IMR-90 (cell line): ENCODE measurements at regions not wholly inside any gene's neighbourhood (a gene's known extent, or its start where the extent isn't known, plus 50 kb on each side); places are given as distances from the start of the nearest gene placed in this dataset.

Experiments used
- ATAC-seq: fragments of 200-7000 bp; cut with Tn5 transposase; 2 replicates; pipeline ENCODE4 v1.9.1; 2020; ENCODE audit warnings: low read depth, mild to moderate bottlenecking, moderate library complexity
- BruUV-seq: library from RNA; stranded (reverse); fragments of 400-500 nt; replicated peaks from 2 replicates; lab custom pipeline; 2021; lab: Mats Ljungman, UMichigan
- CTCF ChIA-PET: fragments of 300-600 bp; formaldehyde crosslinking; extraction: SDS; loops from one replicate; lab custom pipeline; 2021; ENCODE audit warnings: antibody characterized with exemption; lab: Yijun Ruan, JAX
- POLR2A ChIA-PET: fragments of 300-600 bp; sonication (Branson Sonifier 250); formaldehyde crosslinking; loops from one replicate; lab custom pipeline; 2022; ENCODE audit warnings: antibody characterized with exemption; ENCODE audit not compliant: unreplicated experiment; lab: Charles Lee
- DNase-seq: peaks from one replicate; pipeline ENCODE4 v3.0.0; 2013
- H2AFZ ChIP-seq: replicated peaks from 2 replicates; pipeline ENCODE3; 2013; ENCODE audit warnings: low read length, mild to moderate bottlenecking; ENCODE audit not compliant: poor library complexity
- H2AK5ac ChIP-seq: 2 replicates; pipeline ENCODE4 v1.6.1; 2013; ENCODE audit warnings: low read depth, low read length, inconsistent platforms
- H2AK9ac ChIP-seq: replicated peaks from 2 replicates; pipeline ENCODE3; 2013; ENCODE audit warnings: mild to moderate bottlenecking, low read depth, low read length, moderate library complexity; ENCODE audit not compliant: poor library complexity
- H2BK120ac ChIP-seq: 2 replicates; pipeline ENCODE4 v1.6.1; 2013; ENCODE audit warnings: low read depth, low read length, inconsistent platforms
- H2BK15ac ChIP-seq: 3 replicates; pipeline ENCODE4 v1.6.1; 2013; ENCODE audit warnings: low read depth, low read length, inconsistent platforms
- H2BK20ac ChIP-seq: 2 replicates; pipeline ENCODE4 v1.6.1; 2013; ENCODE audit warnings: low read depth, mild to moderate bottlenecking, inconsistent platforms, low read length, moderate library complexity
- H2BK5ac ChIP-seq: 2 replicates; pipeline ENCODE4 v1.6.1; 2013; ENCODE audit warnings: mild to moderate bottlenecking, low read depth, low read length, inconsistent platforms; ENCODE audit not compliant: poor library complexity, severe bottlenecking
- H3K14ac ChIP-seq: replicated peaks from 2 replicates; pipeline ENCODE4 v1.6.1; 2013; ENCODE audit warnings: low read depth, low read length, inconsistent platforms
- H3K18ac ChIP-seq: 2 replicates; pipeline ENCODE4 v1.6.1; 2013; ENCODE audit warnings: low read depth, low read length, control low read depth
- H3K23ac ChIP-seq: 2 replicates; pipeline ENCODE4 v1.6.1; 2013; ENCODE audit warnings: low read depth, low read length, inconsistent platforms
- H3K27ac ChIP-seq: 2 replicates; pipeline ENCODE4 v1.5.1; 2013; ENCODE audit warnings: mild to moderate bottlenecking, control low read depth, low read length; ENCODE audit not compliant: insufficient read depth
- H3K27me3 ChIP-seq: 2 replicates; pipeline ENCODE4 v1.6.1; 2013; ENCODE audit warnings: low read length; ENCODE audit not compliant: control insufficient read depth, insufficient read depth
- H3K36me3 ChIP-seq: 2 replicates; pipeline ENCODE4 v1.6.1; 2013; ENCODE audit warnings: low read length, mixed read lengths; ENCODE audit not compliant: control insufficient read depth, insufficient read depth
- H3K4ac ChIP-seq: 2 replicates; pipeline ENCODE4 v1.6.1; 2013; ENCODE audit warnings: low read depth, low read length, inconsistent platforms
- H3K4me1 ChIP-seq: 2 replicates; pipeline ENCODE4 v1.6.1; 2013; ENCODE audit warnings: low read length, mixed read lengths; ENCODE audit not compliant: control insufficient read depth, insufficient read depth
- H3K4me2 ChIP-seq: 2 replicates; pipeline ENCODE4 v1.6.1; 2013; ENCODE audit warnings: low read depth, mild to moderate bottlenecking, control low read depth, low read length, moderate library complexity
- H3K4me3 ChIP-seq: 2 replicates; pipeline ENCODE4 v1.5.1; 2013; ENCODE audit warnings: low read depth, mild to moderate bottlenecking, control low read depth, low read length, moderate library complexity; ENCODE audit not compliant: insufficient read depth
- H3K56ac ChIP-seq: 2 replicates; pipeline ENCODE4 v1.6.1; 2013; ENCODE audit warnings: low read length, inconsistent platforms; ENCODE audit not compliant: insufficient read depth; ENCODE audit errors: extremely low read depth
- H3K79me1 ChIP-seq, 2 experiments: 2 replicates each; pipeline ENCODE4 v1.6.1; 2013; ENCODE audit warnings: low read length in 2 of 2, inconsistent platforms in 1 of 2, low read depth in 1 of 2
- H3K9ac ChIP-seq: 2 replicates; pipeline ENCODE4 v1.6.1; 2013; ENCODE audit warnings: low read depth, low read length, control low read depth
- H3K9me1 ChIP-seq: 2 replicates; pipeline ENCODE4 v1.6.1; 2013; ENCODE audit warnings: low read length, inconsistent platforms; ENCODE audit not compliant: insufficient read depth
- H3K9me3 ChIP-seq: 2 replicates; pipeline ENCODE4 v1.6.1; 2013; ENCODE audit warnings: low read length; ENCODE audit not compliant: control insufficient read depth, insufficient read depth
- H4K20me1 ChIP-seq: 2 replicates; pipeline ENCODE4 v1.6.1; 2013; ENCODE audit warnings: low read length, inconsistent platforms; ENCODE audit not compliant: insufficient read depth
- H4K5ac ChIP-seq: 2 replicates; pipeline ENCODE4 v1.6.1; 2013; ENCODE audit warnings: mild to moderate bottlenecking, low read depth, low read length, control low read depth
- H4K8ac ChIP-seq, 2 experiments: 2 replicates each; pipeline ENCODE4 v1.6.1; 2013; ENCODE audit warnings: low read depth in 2 of 2, low read length in 2 of 2, control low read depth in 1 of 2, inconsistent platforms in 1 of 2
- H4K91ac ChIP-seq: 2 replicates; pipeline ENCODE4 v1.6.1; 2013; ENCODE audit warnings: low read depth, low read length, inconsistent platforms; ENCODE audit not compliant: insufficient read depth
- CEBPB ChIP-seq: IDR thresholded peaks from 2 replicates; pipeline ENCODE4 v1.6.1; 2012; ENCODE audit warnings: low read depth, low read length, improper control_type of control experiment
- CHD1 ChIP-seq: IDR thresholded peaks from 2 replicates; pipeline ENCODE4 v1.6.1; 2012; ENCODE audit warnings: low read depth, low read length, improper control_type of control experiment
- CTCF ChIP-seq: conservative IDR thresholded peaks from 2 replicates; pipeline ENCODE4 v1.5.1; 2012; ENCODE audit warnings: mild to moderate bottlenecking, low read depth, low read length, improper control_type of control experiment
- FOS ChIP-seq: fragments of 150-350 bp; IDR thresholded peaks from 2 replicates; pipeline ENCODE4 v1.6.1; 2016; ENCODE audit warnings: low read depth, low read length
- NFE2L2 ChIP-seq: fragments of 150-350 bp; IDR thresholded peaks from 2 replicates; pipeline ENCODE4 v1.6.1; 2016; ENCODE audit warnings: low read depth, mild to moderate bottlenecking, low read length
- RCOR1 ChIP-seq: IDR thresholded peaks from 2 replicates; pipeline ENCODE4 v1.6.1; 2012; ENCODE audit warnings: mild to moderate bottlenecking, low read length, improper control_type of control experiment; ENCODE audit not compliant: insufficient replicate concordance
- SMC3 ChIP-seq: fragments of 150-350 bp; IDR thresholded peaks from 2 replicates; pipeline ENCODE4 v1.6.1; 2016; ENCODE audit warnings: low read depth, mild to moderate bottlenecking, antibody characterized with exemption, low read length, moderate library complexity
- WGBS, 2 experiments: methylation state at CpG; one replicate each; pipeline versions ENCODE4 v1.1.5 to v1.1.7; 2013; ENCODE audit warnings: missing lambda C conversion rate in 2 of 2; ENCODE audit not compliant: insufficient read length in 1 of 2; ENCODE audit errors: extremely low coverage in 2 of 2; 5-methylcytosine and 5-hydroxymethylcytosine counted together
- dilution Hi-C: fragments of 300-500 bp; cut with HindIII; formaldehyde crosslinking; loops from one replicate; pipeline ENCODE4 v1.14.3; 2018; ENCODE audit warnings: low sequenced_read_pairs; ENCODE audit not compliant: unreplicated experiment
- in situ Hi-C: fragments of 300-500 bp; cut with MboI; formaldehyde crosslinking; loops from 3 replicates; pipeline ENCODE4 v1.14.3; 2019; ENCODE audit warnings: low sequenced_read_pairs, inconsistent platforms, mixed read lengths
- intact Hi-C: fragments of 100-400 bp; cut with micrococcal nuclease; formaldehyde crosslinking; loops from 2 replicates; pipeline ENCODE4 v1.10.0; 2022
- TF ChIP-seq, protein P1 (sequence below): fragments of 150-350 bp; IDR thresholded peaks from 2 replicates; pipeline ENCODE4 v1.6.1; 2016; ENCODE audit warnings: low read depth, mild to moderate bottlenecking, low read length, moderate library complexity, borderline replicate concordance

DNA sequence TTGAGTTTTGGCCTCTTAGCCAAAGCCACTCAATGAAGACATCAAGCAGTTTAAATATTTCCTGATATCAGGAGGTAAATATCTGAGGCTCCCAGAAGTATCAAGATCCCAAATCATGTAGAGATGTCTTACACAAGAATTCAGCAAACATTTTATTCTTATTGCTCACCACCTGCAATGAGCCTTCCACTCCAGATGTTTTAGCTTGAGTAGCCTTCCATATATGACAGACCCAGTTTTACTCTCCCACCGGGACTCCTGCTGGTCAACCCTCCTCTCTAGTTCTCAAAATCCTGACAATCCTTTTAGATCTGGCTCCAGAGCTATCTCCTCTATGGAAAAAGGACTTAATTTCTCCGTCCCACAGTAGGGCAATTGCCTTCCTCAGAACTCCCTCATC is 404.4 kb downstream of the KCNA4 start:
- Histone ChIP-seq H3K14ac (no peak overlapping the region), H3K9ac (no peak overlapping the region), H3K4me3 (no peak overlapping the region), H3K23ac (no peak overlapping the region), H2AK9ac (no peak overlapping the region), H2BK20ac (no peak overlapping the region), H2BK15ac (no peak overlapping the region), H2AK5ac (no peak overlapping the region), H3K9me1 (no peaks in the 10 kb centered on the region), H2BK5ac (no peak overlapping the region), H2BK120ac (no peak overlapping the region), H2AFZ (no peak overlapping the region), H3K4me1 (no peaks in the 10 kb centered on the region), H3K4ac (no peak overlapping the region), H4K5ac (no peak overlapping the region), H3K4me2 (no peak overlapping the region), H3K56ac (no peak overlapping the region), H4K8ac (no peak overlapping the region), H4K91ac (no peak overlapping the region), H3K18ac (no peak overlapping the region), H3K79me1 (no peaks in the 10 kb centered on the region), H3K9me3 (no peaks in the 10 kb centered on the region), H4K20me1 (no peaks in the 10 kb centered on the region), H3K27me3 (no peaks in the 10 kb centered on the region), H3K36me3 (no peaks in the 10 kb centered on the region), H3K27ac (no peak overlapping the region)
- ATAC-seq (no peak), DNase-seq (no peak)
- ChIA-PET CTCF (no interaction called here), POLR2A (no interaction called here)
- 67% methylated on average over 1 of the region's 2 CpGs; no CpG with 5 or more reads in 1 of the 2 experiments for WGBS, 2 experiments
- in situ Hi-C loops: no loop called here
- no peak for TF ChIP-seq NFE2L2
- TF ChIP-seq, protein P1, sequence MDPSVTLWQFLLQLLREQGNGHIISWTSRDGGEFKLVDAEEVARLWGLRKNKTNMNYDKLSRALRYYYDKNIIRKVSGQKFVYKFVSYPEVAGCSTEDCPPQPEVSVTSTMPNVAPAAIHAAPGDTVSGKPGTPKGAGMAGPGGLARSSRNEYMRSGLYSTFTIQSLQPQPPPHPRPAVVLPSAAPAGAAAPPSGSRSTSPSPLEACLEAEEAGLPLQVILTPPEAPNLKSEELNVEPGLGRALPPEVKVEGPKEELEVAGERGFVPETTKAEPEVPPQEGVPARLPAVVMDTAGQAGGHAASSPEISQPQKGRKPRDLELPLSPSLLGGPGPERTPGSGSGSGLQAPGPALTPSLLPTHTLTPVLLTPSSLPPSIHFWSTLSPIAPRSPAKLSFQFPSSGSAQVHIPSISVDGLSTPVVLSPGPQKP: no peak
- TF ChIP-seq SMC3: no peak
- TF ChIP-seq FOS: no peak
- TF ChIP-seq CHD1: no peak
- TF ChIP-seq CTCF: no peak
- TF ChIP-seq CEBPB: no peak
- no peak for TF ChIP-seq RCOR1
- dilution Hi-C loops: no loop called here
- intact Hi-C loops: no loop called here
- no TSS peak for BruUV-seq
